Activated naive CD4-positive, alpha-beta T cell treated with anti-CD3 and anti-CD28 coated beads, Interleukin-2, amount 50 U/mL, for 72 hours (primary cell): ENCODE measurements at regions not wholly inside any gene's neighbourhood (a gene's known extent, or its start where the extent isn't known, plus 50 kb on each side); places are given as distances from the start of the nearest gene placed in this dataset.

ENCODE experiments used
- ATAC-seq, 2 donors: fragments of 150-1000 bp; cut with Tn5 transposase; 2 replicates each; pipeline ENCODE4 v1.10.0; 2021; ENCODE audit warnings: mild to moderate bottlenecking in 2 of 2, moderate library complexity in 2 of 2
- DNase-seq, 2 donors: peaks; one replicate each; pipeline ENCODE4 v3.0.0; 2021 to 2022; ENCODE audit warnings: low spot score in 2 of 2
- H3K27ac Mint-ChIP-seq, 2 donors: one replicate each; pipeline ENCODE4 v1.8.0; 2022; ENCODE audit warnings: mild to moderate bottlenecking in 2 of 2, mixed read lengths in 2 of 2
- H3K36me3 Mint-ChIP-seq, 2 donors: one replicate each; pipeline ENCODE4 v1.8.0; 2022; ENCODE audit warnings: mixed read lengths in 2 of 2
- H3K9me3 Mint-ChIP-seq, 2 donors: one replicate each; pipeline ENCODE4 v1.8.0; 2022; ENCODE audit warnings: mixed read lengths in 2 of 2

DNA sequence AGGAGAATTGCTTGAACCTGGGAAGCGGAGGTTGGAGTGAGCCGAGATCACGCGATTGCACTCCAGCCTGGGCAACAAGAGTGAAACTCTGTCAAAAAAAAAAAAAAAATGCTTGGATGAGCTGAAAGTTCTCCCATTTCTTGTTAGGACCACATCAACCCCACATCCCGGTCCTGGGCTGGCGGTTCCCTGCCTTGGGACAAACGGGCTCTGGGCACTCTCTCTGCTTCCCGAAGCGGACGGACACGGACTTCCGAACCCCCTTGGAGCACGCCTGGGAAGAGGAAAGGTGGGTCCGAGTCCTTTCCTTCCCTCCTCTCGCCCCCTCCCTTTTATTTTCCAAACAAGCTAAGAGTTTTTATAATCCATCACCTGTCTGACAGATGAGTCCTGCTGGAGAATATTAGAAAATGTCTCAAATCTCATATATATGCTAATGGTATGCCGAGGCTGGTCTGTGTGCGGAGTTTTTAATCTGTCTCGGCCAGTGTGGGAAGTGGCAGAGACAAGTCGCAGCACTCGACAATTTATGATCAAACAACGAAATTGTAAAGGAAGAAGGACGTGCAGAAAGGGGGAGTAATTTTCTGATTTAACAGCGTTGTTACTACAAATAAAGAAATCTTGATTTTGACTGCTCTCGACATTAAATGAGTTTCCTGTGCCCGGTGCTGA is 257.9 kb upstream of the IRX4 start:
- DNase-seq (no peak), ATAC-seq (no peak)
- no peak overlapping the region for H3K27ac Mint-ChIP-seq
- H3K36me3 Mint-ChIP-seq, result peaks cover 0 to 5% of the 10 kb centered on the region in 2 donors
- H3K9me3 Mint-ChIP-seq, result peaks cover 0 to 4% of the 10 kb centered on the region in 2 donors

DNA sequence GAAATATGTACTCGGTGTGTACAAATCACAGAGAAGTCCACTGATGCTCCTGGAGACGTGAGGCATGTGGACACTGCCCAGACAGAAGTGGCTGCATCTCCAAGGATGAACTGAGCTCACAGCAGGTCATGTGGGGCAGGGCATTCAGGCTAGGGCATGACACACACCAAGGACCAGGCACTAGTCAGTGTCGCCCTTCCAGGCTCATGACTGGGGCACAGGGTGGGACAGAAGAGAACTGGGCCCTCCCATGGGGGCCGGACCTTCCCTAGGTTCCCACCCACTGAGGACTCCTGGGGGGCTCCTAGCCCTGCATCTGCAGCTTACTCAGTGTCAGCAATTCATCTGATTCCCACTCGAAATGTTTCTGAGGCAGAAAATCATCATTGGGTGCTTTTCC is 256.8 kb upstream of the IRX4 start:
- Mint-ChIP-seq H3K9me3 (peaks cover 0 to 4% of the 10 kb centered on the region in 2 donors), H3K27ac (no peak overlapping the region), H3K36me3 (peaks cover 0 to 5% of the 10 kb centered on the region in 2 donors)
- no peak for DNase-seq
- ATAC-seq, result no peak

DNA sequence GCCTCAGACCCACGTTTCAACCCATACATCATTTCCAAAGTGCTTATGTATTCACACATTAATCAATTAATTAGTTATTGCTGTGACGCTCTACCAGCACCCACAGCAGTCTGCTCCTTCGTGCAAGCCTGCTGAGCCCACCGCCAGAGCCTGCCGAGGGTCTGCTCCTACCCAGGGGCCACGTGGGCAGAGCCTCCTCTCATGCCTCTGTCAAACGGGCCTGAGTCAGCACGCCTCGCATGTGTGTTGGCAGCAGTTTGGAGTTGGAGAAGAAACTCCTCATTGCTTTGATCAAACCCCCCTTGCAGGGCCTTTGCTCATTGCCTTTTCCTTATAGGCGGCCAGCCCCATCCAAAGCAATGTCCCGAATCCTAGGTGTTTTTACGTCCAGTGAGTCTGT is 256.2 kb upstream of the IRX4 start:
- H3K36me3 Mint-ChIP-seq, result peaks cover 0 to 5% of the 10 kb centered on the region in 2 donors
- no peak for ATAC-seq
- no peak for DNase-seq
- peak overlapping the region; percentile 40 to 60 for H3K27ac Mint-ChIP-seq
- H3K9me3 Mint-ChIP-seq, result peaks cover 0 to 4% of the 10 kb centered on the region in 2 donors

DNA sequence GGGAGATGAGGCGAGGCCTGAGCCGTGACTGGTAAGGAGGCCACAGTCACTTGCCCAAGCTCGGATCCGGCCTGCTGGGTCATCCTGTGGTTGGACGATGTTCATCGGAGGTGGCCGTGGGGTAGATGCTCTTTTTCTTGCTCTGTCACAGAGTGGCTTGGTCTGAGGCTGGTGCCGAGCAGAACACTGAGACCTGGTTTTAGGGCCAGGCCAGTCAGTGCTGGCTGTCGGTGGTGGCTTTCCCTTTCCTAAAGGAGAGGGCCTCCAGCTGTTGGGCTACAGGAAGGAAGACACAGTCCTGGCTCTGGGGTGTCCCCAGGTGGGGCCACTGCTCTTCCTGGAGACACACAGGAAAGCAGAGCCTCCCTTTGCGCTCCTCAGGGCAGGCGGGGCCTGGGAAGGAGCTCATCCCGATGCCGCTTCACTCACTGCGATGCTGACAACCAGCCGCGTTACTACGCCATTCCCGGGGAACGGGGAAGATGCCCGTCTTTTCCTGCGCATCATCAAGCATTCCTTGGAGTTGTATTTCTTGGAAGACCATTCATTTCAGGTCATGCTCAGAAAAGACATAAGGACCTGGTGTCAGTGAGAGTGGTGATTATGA is 254.8 kb upstream of the IRX4 start:
- H3K27ac Mint-ChIP-seq, result no peak overlapping the region
- H3K9me3 Mint-ChIP-seq, result peaks cover 0 to 4% of the 10 kb centered on the region in 2 donors
- no peak for DNase-seq
- no peak for ATAC-seq
- peaks cover 0 to 5% of the 10 kb centered on the region in 2 donors for H3K36me3 Mint-ChIP-seq

DNA sequence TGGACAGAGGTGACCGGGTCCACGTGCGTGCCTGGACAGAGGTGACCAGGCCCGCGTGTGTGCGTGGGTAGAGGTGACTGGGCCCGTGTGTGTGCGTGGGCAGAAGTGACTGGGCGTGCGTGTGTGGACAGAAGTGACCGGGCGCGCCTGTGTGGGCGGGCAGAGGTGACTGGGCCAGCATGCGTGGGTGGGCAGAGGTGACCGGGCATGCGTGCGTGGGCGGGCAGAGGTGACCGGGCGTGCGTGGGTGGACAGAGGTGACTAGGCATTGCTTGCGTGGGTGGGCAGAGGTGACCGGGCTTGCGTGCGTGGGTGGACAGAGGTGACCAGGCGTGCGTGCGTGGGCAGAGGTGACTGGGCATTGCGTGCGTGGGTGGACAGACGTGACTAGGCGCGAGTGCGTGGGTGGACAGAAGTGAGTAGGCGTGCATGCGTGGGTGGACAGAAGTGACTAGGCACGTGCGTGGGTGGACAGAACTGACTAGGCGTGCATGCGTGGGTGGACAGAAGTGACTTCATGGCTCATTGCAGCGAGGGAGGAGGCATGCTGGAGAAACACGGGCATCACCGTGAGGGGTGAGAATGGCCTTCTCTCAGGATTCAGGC is 254.1 kb upstream of the IRX4 start:
- Mint-ChIP-seq H3K36me3 (peaks cover 0 to 5% of the 10 kb centered on the region in 2 donors), H3K9me3 (peaks cover 0 to 4% of the 10 kb centered on the region in 2 donors), H3K27ac (peak overlapping the region; percentile 14 to 44)
- no peak for ATAC-seq
- no peak for DNase-seq

DNA sequence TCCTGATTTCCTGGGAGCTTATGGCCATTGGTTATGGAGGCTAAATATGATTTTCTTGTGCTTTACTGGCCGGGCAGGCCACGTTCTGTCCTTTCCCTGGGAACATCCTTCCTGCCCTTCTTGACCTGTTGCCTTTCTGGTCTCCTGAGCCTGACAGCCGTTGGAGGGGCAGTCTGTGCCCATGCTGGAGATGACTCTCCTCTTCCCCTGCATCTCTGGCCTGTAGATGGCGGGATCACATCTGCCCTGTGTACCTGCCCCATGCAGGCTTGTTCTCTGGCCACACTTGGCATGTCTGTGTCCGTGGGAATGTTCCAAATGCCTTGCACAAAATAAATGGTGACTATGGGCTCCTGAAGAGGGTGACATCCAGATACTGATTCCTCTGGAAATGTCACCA is 253.1 kb upstream of the IRX4 start:
- ATAC-seq (no peak), DNase-seq (no peak)
- Mint-ChIP-seq H3K36me3 (peaks cover 0 to 5% of the 10 kb centered on the region in 2 donors), H3K9me3 (peaks cover 0 to 4% of the 10 kb centered on the region in 2 donors), H3K27ac (no peak overlapping the region)

DNA sequence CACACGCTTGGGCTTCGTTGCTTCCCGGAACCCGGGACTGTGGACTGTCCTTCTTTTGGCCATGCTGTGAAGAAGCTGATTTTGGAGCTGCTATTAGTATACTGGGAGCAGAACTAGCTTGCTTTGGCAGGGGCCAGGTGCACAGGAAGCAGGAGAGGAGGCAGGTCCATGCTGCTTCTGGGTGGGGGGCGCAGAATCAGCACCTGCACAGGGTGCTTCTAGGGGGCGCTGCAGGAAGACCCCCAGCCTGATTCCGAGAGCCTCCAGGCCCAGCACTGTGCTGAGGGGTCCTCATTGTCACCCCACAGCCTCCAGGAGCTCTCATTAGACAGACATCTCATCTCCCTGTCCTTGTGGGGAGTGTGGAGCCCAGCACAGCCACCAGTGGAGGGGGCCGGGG is 252.6 kb upstream of the IRX4 start:
- no peak for DNase-seq
- no peak for ATAC-seq
- Mint-ChIP-seq H3K36me3 (peaks cover 0 to 5% of the 10 kb centered on the region in 2 donors), H3K9me3 (peaks cover 0 to 4% of the 10 kb centered on the region in 2 donors), H3K27ac (no peak overlapping the region)

DNA sequence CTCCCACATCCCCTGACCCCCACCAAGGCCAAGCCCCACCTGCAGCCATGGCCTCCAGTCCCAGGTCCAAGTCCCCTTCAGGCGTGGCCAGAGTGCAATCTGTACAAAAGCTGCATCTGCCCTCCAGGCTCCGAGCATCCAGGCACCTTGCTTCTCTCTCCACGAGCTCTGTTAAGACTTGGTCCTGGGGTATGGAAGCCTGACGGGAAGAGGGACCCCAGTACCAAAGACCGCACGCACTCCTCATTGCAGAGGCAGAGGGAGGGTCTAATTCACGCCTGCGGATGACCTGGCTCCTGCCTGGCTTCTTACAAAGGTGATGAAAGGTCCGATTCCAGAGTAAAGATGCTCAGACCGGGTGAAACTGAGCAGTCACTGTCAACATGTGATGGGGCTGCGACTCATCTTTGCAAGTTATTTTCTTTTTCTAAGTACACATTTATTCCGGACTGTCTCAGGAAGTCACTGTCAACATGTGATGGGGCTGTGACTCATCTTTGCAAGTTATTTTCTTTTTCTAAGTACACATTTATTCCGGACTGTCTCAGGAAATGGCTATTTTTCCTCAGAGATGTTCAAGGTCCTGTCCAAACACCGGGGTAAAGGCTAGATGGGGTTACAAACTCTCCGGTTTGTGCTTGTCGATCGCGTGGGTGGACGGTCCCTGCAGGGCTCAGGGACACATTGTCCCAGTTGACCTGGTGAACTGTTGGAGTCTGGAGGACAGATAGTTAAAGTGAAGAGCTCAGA is 252.0 kb upstream of the IRX4 start:
- no peak for DNase-seq
- peaks cover 0 to 5% of the 10 kb centered on the region in 2 donors for H3K36me3 Mint-ChIP-seq
- H3K27ac Mint-ChIP-seq, result no peak overlapping the region
- ATAC-seq, result peak in 1 of 2 donors; percentile 53
- H3K9me3 Mint-ChIP-seq, result peaks cover 0 to 4% of the 10 kb centered on the region in 2 donors

DNA sequence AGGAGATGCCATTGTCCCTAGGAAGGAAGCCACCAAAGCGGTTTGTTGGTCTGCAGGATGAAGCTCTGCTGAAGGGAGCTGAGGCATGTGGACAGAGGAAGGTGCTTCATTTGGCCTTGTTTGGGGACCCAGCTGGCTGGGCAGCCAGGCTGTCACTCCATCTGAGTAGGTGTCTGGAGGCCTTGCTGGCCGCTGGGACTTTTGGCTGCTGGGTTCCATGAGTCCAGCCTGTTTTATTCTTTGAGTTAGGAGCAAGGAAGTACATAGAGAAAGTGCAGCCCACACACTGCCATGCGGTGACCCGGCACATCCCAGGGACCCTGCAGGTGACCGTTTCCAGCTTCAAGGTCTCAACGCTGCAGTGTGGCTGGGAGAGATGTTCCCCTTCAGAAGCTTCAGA is 251.2 kb upstream of the IRX4 start:
- Mint-ChIP-seq H3K36me3 (peaks cover 0 to 5% of the 10 kb centered on the region in 2 donors), H3K27ac (no peak overlapping the region), H3K9me3 (peaks cover 0 to 4% of the 10 kb centered on the region in 2 donors)
- DNase-seq, result peak in 1 of 2 donors; percentile 3
- no peak for ATAC-seq

DNA sequence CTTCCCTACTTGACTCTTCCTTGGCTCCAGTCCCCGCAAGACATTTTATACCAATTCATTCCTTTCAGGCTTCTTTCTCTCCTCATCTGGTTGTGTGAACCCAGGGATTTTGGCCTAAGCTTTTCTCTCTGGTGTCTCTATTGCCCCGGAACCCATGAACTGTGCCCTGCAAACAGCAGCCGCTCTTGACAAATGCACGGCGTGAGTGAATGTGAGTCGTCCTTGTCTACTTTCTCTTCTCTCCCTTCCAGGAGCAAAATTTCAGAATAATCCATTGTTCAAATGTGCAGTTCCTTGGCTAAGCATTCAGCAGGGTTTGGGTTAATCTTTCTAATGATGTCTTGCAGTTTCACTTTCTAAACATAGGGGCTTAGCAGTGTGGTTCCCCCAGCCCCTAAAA is 250.4 kb upstream of the IRX4 start:
- no peak for DNase-seq
- ATAC-seq, result no peak
- Mint-ChIP-seq H3K27ac (no peak overlapping the region), H3K36me3 (peaks cover 0 to 5% of the 10 kb centered on the region in 2 donors), H3K9me3 (peaks cover 0 to 4% of the 10 kb centered on the region in 2 donors)

DNA sequence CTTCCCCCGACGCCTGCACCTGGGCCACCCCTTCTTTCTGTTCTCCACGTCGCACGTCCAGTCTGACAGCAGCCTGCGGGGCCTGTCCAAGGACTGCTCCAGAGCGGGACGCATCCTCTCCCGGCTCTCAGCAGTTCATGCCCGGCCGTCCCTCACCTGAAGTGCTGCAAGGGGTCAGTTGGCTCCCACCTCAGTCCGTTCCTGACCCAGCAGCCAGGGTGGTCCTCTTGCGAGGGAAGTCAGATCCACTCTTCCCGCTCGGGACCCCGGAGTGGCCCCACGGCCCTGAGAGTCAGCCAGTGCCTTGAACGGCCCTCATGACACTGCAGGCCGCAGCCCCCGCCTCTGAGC is 249.7 kb upstream of the IRX4 start:
- ATAC-seq, result no peak
- H3K27ac Mint-ChIP-seq, result no peak overlapping the region
- H3K36me3 Mint-ChIP-seq, result peaks cover 0 to 5% of the 10 kb centered on the region in 2 donors
- H3K9me3 Mint-ChIP-seq, result peaks cover 0 to 4% of the 10 kb centered on the region in 2 donors
- peak in 1 of 2 donors; percentile 47 for DNase-seq

DNA sequence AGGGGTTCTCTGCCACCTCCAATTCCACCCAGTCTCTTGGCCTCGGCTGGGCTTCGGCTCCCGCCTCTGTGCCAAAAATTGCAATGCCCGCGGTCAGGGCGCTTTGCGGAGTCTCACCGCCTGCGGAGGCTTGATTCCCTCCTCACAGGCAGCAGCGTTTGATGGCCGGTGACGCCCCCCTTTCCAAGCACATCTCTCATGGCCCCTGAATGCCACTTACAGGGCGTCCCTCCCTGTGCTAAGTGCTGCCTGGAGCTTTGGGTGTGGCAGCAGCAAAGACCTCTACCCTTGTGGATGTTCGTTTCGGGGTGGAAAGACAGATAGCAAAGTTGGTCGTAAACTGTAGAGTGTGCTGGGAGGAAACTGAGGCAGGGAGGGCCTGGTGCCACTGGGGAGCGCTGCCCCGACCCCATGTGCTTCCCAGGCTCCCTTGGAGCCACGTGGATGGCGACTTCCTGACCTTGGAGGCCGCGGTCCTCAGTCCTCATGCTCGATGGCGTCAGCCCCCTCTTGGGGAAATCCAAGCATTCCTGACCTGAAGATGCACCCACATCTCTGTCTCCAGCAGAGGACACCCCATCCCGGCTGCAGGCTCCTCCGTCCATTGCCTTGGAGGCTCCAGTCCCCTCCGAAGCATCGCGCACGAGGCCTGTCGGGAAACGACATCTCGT is 249.2 kb upstream of the IRX4 start:
- H3K9me3 Mint-ChIP-seq, result peaks cover 0 to 4% of the 10 kb centered on the region in 2 donors
- H3K27ac Mint-ChIP-seq, result peak overlapping the region in 1 of 2 donors; percentile 37
- peaks cover 0 to 5% of the 10 kb centered on the region in 2 donors for H3K36me3 Mint-ChIP-seq
- DNase-seq (peak in 1 of 2 donors; percentile 43), ATAC-seq (no peak)

DNA sequence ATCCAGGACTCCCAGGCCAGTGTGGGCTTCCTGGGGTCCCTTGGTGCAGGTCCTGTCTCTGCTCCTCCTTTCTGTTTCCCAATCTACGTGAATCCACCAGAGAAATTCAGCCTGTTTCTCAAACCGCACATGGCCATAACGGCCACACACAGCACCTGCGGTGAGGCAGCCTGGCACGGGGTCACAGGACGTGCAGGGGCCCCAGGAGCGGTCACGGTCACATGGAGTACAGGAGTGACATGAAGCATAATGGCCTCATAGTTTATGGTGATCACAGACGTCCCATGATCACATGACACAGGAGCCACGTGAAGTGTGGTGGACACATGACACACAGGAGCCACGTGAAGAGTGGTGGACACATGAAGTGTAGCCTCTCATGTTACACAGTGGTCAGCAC is 248.5 kb upstream of the IRX4 start:
- H3K9me3 Mint-ChIP-seq, result no peaks in the 10 kb centered on the region
- H3K36me3 Mint-ChIP-seq, result no peaks in the 10 kb centered on the region
- no peak overlapping the region for H3K27ac Mint-ChIP-seq
- DNase-seq (no peak), ATAC-seq (no peak)

DNA sequence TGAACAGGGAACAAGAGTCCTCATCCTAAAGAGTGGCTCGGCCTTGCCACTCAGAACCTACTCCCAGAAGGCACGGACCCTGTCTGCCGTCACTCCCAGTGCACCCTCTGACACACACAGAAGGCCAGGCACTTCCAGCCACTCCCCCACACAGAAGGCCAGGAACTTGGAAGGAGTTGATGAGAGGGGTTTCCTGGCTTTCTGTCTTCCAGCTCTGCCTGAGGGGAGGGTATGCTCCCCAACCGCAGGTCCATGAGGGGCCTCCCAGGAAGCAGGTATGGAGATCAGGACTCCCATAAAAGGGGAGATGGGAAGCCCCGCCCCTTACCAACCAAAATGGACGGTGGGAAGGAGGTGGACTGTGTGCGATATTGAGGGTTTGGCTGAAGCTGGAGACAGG is 247.6 kb upstream of the IRX4 start:
- Mint-ChIP-seq H3K9me3 (no peaks in the 10 kb centered on the region), H3K36me3 (no peaks in the 10 kb centered on the region), H3K27ac (no peak overlapping the region)
- no peak for ATAC-seq
- no peak for DNase-seq

DNA sequence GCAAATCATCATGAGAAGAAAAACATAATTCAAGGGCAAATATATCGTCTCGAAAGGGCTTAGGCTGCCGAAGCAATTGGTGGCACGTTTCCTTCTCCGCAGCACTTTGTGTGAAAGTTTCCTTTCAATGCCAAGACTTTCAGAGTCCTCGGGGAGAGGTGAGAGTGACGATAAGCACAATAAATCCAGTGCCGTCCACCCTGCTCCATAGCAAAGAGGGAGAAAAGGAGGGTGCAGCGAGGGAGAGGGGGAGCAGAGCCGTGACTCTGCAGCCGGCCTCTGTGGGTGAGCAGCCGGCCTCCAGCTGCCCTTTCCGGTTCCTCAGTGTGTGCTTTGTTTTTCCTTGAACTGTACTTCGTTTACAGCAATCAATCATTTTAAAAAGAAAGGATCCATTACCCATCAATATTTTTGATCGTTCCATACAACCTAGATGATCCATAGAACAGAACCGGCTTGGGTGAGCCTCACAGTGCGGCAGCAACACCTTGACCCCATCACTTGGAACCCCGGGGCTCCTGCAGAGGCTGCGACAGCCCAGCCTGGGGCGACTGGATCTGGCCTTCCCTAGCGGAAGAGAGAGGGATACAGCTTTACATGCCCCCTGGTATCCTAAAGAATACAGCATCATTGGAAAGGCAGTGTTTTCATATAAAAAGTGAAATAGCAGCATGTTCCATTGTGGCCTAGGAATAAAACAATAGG is 247.0 kb upstream of the IRX4 start:
- Mint-ChIP-seq H3K9me3 (no peaks in the 10 kb centered on the region), H3K27ac (no peak overlapping the region), H3K36me3 (no peaks in the 10 kb centered on the region)
- no peak for ATAC-seq
- DNase-seq, result no peak

DNA sequence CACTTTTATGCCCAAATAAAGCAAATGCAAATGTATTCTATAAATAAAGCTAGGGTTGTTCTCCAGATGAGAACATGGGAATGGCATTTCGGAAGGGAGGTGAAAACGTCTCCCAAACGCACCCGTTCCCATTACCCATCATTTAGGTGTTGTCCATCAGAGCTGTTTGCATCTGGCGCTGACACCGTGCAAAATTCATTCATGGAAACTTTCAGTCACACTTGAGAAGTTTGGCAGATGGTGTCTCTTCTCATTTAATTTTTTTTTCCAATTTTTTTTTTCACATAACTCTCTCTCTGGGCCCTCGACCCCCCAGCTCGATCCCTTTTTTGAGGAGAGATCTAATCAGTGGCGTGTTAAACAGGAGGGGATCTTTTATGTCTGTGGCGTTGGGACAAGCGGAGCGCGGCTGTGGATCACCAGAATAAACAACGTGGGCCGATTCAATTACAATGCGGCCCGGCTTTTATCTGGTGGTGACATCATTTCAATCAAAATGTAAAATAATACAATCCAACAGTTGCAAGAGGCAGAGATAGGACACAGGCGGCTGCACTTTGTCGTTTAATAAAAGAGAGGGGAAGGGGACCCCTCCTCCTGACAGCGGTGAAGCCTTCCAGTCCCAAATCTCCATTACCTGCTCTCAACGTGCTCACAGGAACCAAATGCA is 246.1 kb upstream of the IRX4 start:
- H3K9me3 Mint-ChIP-seq, result no peaks in the 10 kb centered on the region
- no peaks in the 10 kb centered on the region for H3K36me3 Mint-ChIP-seq
- ATAC-seq (no peak), DNase-seq (no peak)
- no peak overlapping the region for H3K27ac Mint-ChIP-seq
